ENCODE measurements at regions not wholly inside any gene's neighbourhood (a gene's known extent, or its start where the extent isn't known, plus 50 kb on each side); places are given as distances from the start of the nearest gene placed in this dataset.
A peak's percentile ranks its signal among the peaks of the same experiment; 100 is the strongest.

DNA sequence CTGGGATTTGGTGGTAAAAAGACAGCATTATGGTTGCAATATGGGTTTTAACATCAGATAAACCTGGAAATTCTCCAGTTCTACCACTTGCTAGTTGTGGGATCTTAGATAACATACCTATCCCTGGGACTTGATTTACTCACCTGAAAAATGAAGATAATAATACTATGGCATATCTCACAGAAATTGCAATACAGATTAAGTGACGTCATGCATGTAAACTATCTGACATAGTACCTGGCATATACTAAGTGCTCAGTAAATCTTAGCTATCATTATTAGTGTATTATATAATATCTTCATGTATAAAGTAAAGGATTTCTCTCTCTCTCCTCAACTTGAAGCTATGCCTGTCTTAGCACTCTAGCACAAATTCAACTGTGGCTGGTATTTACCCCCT is 192.5 kb downstream of the PCDH19 start:
- DNase-seq, result no peak

DNA sequence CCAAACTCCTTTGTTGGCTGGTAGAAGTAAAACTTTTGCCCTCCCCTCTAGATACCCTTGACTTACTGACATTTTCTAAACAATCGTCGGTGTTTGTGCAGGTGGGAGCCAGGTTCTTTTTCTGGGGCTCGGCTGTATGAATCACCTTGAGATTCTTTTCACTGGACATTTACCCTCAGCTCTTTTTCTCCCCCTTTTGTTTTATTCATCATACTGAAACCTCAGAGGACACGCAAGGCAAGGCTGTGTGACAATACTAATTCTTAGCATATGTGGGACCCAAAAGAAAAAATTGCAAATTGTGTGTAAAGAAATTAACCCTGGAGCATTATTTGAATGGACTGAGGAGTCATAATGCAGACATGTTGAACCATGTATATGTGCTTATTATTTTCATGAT is 194.0 kb downstream of the PCDH19 start:
- peak; percentile 54 to 61 for DNase-seq

DNA sequence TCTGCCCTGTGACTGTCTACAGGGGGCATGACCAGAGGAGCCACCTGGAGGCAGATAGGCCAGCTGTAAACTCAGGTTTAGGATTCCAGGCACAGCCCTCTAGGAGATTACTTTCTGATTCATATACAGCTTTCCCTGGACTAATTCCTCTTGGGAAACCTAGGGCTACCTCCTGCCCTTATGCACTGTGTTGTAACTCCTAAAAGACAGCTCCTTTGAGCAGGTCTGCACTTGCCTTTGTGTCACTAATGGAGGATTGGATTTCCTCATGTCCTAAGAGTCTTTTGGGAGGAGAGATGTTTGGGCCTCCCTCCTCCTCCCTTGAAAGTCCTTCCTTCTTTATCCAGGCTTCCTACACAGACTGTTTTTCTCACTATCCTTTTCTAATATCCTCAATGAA is 202.0 kb downstream of the PCDH19 start:
- no peak for DNase-seq

DNA sequence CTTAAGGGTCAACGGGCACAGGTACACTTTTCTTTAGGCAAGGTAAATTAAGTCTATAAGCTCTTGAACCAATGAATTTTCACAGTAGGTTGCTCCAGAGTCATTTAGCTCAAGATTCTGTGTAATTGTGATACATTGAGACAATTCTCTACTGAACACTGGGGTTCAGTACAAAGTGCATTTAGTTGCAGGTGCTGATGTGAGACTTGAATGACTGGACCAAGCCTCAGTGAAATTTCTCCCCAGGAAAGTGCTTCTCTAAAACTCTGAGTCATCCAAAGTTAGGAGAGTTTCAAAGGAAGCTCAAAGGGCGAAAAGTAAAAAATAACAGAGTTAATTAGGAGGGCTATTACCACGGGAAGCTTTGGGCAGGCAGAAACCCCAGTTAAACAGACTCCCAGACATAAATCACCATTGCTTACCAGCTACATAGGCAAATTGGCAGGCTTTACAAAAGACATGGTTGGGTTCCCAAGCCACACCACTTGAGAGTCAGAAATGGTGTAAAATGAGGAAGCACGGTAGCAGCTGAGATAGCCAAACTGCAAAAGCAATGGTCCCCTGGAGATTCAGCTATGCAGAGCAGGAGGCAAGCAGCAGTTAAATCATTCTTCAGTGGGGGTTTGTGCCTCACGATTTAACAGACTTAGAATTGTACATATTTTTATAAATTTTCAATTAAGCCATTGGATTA is 202.6 kb downstream of the PCDH19 start:
- no peak for DNase-seq

DNA sequence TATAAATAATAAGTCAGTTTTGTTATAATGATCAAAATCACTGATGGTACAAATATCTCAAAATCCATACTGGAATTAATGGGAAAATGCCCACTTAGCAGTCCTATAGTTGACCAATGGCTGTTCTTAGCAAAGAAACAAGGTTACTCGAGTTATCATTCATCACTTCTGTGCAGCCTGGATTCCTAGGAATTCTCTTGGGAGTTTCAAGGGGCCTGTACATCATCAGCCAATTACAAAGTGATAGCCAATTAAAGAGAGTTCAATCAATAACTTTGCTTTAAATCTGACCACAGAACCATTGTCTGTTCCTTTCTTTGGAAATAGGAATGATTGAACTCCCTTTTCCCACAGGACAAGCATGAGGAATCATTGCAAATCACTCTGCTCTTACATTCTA is 205.5 kb downstream of the PCDH19 start:
- DNase-seq, result no peak

DNA sequence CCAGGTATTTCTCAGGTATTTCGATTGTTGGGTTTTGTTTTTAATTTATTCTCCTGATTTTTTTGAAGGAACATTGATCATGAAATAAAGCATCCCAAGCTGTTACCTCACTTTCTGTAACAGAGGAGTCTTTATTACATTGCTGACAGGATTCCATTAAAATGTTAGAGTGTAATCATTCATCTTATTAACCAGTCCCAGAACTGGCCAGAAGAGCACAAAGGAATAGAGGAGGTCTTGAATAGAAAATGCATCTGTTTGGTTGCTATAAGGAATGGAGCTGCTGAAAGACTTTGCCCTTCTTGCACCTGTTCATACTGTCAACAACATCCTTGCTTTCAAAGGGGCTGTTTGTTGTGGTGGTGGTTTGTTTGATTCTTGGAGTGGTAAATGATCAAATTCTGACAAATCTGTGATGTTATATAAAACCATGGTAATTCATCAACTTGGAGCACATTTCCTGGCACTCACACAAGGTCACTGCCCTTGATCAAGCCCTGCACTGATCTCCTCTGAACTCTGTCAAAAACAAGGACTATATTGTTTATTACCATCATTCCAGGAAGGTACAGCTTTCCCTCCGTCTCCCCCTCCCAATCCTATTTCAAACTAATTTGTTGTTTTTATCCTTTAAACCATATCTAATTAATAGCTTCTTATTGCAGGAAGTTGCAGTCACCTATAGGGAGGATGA is 215.8 kb downstream of the PCDH19 start:
- no peak for DNase-seq

Measured in NCI-H1930 (cell line).